ENCODE measurements at regions not wholly inside any gene's neighbourhood (a gene's known extent, or its start where the extent isn't known, plus 50 kb on each side); places are given as distances from the start of the nearest gene placed in this dataset.

- TF ChIP-seq TAF1 (IDR thresholded peaks at IDR 0.05; ENCODE audit: low read depth, low read length) (no peak), POLR2A (IDR thresholded peaks at IDR 0.05; ENCODE audit: low read depth, low read length) (no peak), POLR2AphosphoS5 (IDR thresholded peaks at IDR 0.05; ENCODE audit: low read depth, low read length) (no peak)
These were observed 155.1 kb upstream of the CAMK1G start for GRCh38 chr1:209428241-209428921.

Data from GM12891 (cell line).